SU-DHL-6 (cell line): ENCODE measurements at regions not wholly inside any gene's neighbourhood (a gene's known extent, or its start where the extent isn't known, plus 50 kb on each side); places are given as distances from the start of the nearest gene placed in this dataset.

Source experiments
- H2AFZ ChIP-seq: fragments of 200-600 bp; sonication (generic); 2 replicates; pipeline ENCODE4 v1.6.1; 2014; ENCODE audit warnings: low read depth, mild to moderate bottlenecking, moderate library complexity, mixed read lengths, antibody characterized with exemption, low read length; ENCODE audit not compliant: severe bottlenecking
- H3F3A ChIP-seq: fragments of 200-600 bp; shearing (Covaris generic); 2 replicates; pipeline ENCODE4 v1.6.0; 2016; ENCODE audit warnings: antibody characterized with exemption, mild to moderate bottlenecking; ENCODE audit not compliant: insufficient read depth
- H3K27ac ChIP-seq: fragments of 200-600 bp; sonication (generic); 2 replicates; pipeline ENCODE4 v1.5.1; 2016; ENCODE audit warnings: low read depth, mild to moderate bottlenecking, low read length, moderate library complexity, mixed read lengths
- H3K27me3 ChIP-seq: fragments of 200-600 bp; sonication (generic), shearing (Covaris generic); 2 replicates; pipeline ENCODE4 v1.6.0; 2014; ENCODE audit warnings: mild to moderate bottlenecking, low read length
- H3K36me3 ChIP-seq: fragments of 200-600 bp; sonication (generic); 2 replicates; pipeline ENCODE4 v1.6.1; 2014; ENCODE audit warnings: mild to moderate bottlenecking, low read length, mixed read lengths
- H3K4me2 ChIP-seq: fragments of 300-600, 200-600 bp; shearing (Covaris generic), sonication (generic); 2 replicates; pipeline ENCODE4 v1.6.0; 2014; ENCODE audit warnings: low read length, low read depth, mild to moderate bottlenecking; ENCODE audit not compliant: poor library complexity, severe bottlenecking
- H3K4me3 ChIP-seq: fragments of 200-600 bp; sonication (generic); 2 replicates; pipeline ENCODE4 v1.5.1; 2014; ENCODE audit warnings: antibody characterized with exemption, low read length, mild to moderate bottlenecking, mixed read lengths; ENCODE audit not compliant: insufficient read depth, poor library complexity, severe bottlenecking
- H3K79me2 ChIP-seq: fragments of 200-600 bp; sonication (generic); 2 replicates; pipeline ENCODE4 v1.6.1; 2014; ENCODE audit warnings: mild to moderate bottlenecking, low read length, moderate library complexity; ENCODE audit not compliant: insufficient read depth
- H3K9ac ChIP-seq: fragments of 200-600 bp; sonication (generic); 2 replicates; pipeline ENCODE4 v1.7.0; 2014; ENCODE audit warnings: mild to moderate bottlenecking, low read length
- H3K9me2 ChIP-seq: fragments of 200-600 bp; sonication (generic); replicated peaks from 2 replicates; pipeline ENCODE4 v1.6.1; 2014; ENCODE audit warnings: low read length; ENCODE audit not compliant: insufficient read depth
- H3K9me3 ChIP-seq: fragments of 200-600 bp; sonication (generic); 2 replicates; pipeline ENCODE4 v1.6.1; 2014; ENCODE audit warnings: low read length, mixed read lengths; ENCODE audit not compliant: insufficient read depth
- H4K20me1 ChIP-seq: fragments of 200-600 bp; sonication (generic); 2 replicates; pipeline ENCODE4 v1.6.1; 2014; ENCODE audit warnings: low read depth, mild to moderate bottlenecking, antibody characterized with exemption, low read length, moderate library complexity, mixed read lengths
- EZH2phosphoT487 ChIP-seq: fragments of 200-600 bp; sonication (generic), shearing (Covaris generic); conservative IDR thresholded peaks from 2 replicates; pipeline ENCODE4 v1.6.1; 2018; ENCODE audit warnings: mild to moderate bottlenecking, antibody characterized with exemption, low read length, moderate library complexity, mixed read lengths
- TF ChIP-seq, protein P1 (sequence below): fragments of 200-600 bp; sonication (generic); IDR thresholded peaks from one replicate; pipeline ENCODE4 v1.5.1; 2017; ENCODE audit warnings: antibody characterized with exemption, mild to moderate bottlenecking, low read length, moderate library complexity; ENCODE audit not compliant: insufficient read depth, poor library complexity, severe bottlenecking

DNA sequence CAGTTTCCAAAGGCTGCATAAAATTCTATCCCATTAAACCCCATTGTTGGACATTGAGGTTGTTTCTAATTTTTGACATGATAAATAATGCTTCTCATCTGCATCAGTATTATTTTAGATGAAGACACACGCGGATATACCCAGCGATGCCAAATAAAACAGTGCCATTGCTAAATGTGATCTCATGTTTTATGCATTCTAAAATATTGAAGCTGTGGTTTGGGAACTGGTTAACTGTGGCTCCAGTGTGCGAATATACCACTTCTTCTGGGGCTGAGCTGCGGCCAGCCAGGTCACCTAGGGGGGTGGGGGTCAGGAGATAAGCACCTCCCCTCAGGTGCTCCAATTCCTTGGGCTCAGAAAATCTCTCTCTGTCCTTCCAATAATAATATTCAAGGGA lies 230.0 kb downstream of the ADAMTS9 start:
- no peaks in the 10 kb centered on the region for H3K79me2 ChIP-seq
- H3F3A ChIP-seq: no peaks in the 10 kb centered on the region
- H3K36me3 ChIP-seq: no peaks in the 10 kb centered on the region
- H2AFZ ChIP-seq: no peak overlapping the region
- no peaks in the 10 kb centered on the region for H4K20me1 ChIP-seq
- H3K27me3 ChIP-seq: no peaks in the 10 kb centered on the region
- no peak overlapping the region for H3K4me3 ChIP-seq
- TF ChIP-seq, protein P1, sequence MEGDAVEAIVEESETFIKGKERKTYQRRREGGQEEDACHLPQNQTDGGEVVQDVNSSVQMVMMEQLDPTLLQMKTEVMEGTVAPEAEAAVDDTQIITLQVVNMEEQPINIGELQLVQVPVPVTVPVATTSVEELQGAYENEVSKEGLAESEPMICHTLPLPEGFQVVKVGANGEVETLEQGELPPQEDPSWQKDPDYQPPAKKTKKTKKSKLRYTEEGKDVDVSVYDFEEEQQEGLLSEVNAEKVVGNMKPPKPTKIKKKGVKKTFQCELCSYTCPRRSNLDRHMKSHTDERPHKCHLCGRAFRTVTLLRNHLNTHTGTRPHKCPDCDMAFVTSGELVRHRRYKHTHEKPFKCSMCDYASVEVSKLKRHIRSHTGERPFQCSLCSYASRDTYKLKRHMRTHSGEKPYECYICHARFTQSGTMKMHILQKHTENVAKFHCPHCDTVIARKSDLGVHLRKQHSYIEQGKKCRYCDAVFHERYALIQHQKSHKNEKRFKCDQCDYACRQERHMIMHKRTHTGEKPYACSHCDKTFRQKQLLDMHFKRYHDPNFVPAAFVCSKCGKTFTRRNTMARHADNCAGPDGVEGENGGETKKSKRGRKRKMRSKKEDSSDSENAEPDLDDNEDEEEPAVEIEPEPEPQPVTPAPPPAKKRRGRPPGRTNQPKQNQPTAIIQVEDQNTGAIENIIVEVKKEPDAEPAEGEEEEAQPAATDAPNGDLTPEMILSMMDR: no peak
- no peak for TF ChIP-seq EZH2phosphoT487
- H3K9ac ChIP-seq: no peak overlapping the region
- H3K27ac ChIP-seq: no peak overlapping the region
- H3K9me2 ChIP-seq: no peaks in the 10 kb centered on the region
- no peak overlapping the region for H3K4me2 ChIP-seq
- no peaks in the 10 kb centered on the region for H3K9me3 ChIP-seq

DNA sequence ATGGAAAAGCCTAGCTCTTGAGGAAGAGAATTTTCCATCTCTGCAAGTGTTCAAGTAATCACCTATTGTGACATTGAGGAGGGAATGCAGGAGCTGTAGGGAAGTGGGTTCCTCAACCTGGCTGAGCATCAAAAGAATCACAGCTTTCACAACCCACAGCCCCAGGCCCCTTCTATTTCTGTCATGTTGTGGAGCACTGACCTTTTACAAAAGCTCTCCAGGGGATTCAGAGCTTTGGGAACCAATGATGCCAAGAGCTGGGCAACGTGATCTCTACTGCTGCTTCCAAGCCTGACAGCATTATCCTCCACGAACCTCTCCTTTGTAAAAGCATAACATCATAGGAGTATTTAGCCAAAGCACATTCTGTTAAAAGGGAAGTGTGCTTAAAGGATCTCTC lies 231.1 kb downstream of the ADAMTS9 start:
- Histone ChIP-seq H3K27me3 (no peaks in the 10 kb centered on the region), H2AFZ (no peak overlapping the region), H3K9ac (no peak overlapping the region)

DNA sequence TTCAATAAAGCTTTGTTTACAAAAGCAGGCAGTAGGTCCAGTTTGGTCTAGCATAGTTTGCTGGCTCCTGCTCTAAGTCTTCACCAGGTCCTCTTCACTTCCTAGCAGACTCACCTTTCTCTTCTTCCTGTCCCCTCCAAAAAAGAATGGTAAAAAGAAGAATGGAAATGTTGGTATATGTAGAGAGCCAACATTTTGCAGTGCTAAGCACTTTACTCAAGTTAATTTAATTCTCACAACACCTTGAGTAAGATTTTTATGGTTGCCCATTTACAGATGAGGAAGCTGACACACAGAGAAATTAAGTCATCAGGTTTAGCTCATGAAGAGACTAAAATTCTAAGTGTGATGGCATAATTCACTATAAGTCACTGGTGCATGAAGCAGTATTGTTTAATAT lies 230.1 kb upstream of the PRICKLE2 start:
- H3F3A ChIP-seq: no peaks in the 10 kb centered on the region
- no peak for TF ChIP-seq EZH2phosphoT487
- TF ChIP-seq, protein P1: no peak
- H3K9me2 ChIP-seq: no peaks in the 10 kb centered on the region
- no peak overlapping the region for H3K27ac ChIP-seq
- H2AFZ ChIP-seq: no peak overlapping the region
- no peaks in the 10 kb centered on the region for H3K79me2 ChIP-seq
- no peak overlapping the region for H3K4me3 ChIP-seq
- H3K9me3 ChIP-seq: no peaks in the 10 kb centered on the region
- H3K36me3 ChIP-seq: no peaks in the 10 kb centered on the region
- no peak overlapping the region for H3K9ac ChIP-seq
- no peaks in the 10 kb centered on the region for H3K27me3 ChIP-seq
- no peaks in the 10 kb centered on the region for H4K20me1 ChIP-seq
- no peak overlapping the region for H3K4me2 ChIP-seq

More for the DNA sequence above, 231.1 kb downstream of the ADAMTS9 start:
- H3K9me2 ChIP-seq: no peaks in the 10 kb centered on the region
- no peaks in the 10 kb centered on the region for H3K9me3 ChIP-seq
- H3F3A ChIP-seq: no peaks in the 10 kb centered on the region
- H3K4me2 ChIP-seq: no peak overlapping the region
- no peak overlapping the region for H3K27ac ChIP-seq
- H3K79me2 ChIP-seq: no peaks in the 10 kb centered on the region
- no peaks in the 10 kb centered on the region for H3K36me3 ChIP-seq
- H4K20me1 ChIP-seq: no peaks in the 10 kb centered on the region
- no peak for TF ChIP-seq EZH2phosphoT487
- TF ChIP-seq, protein P1: no peak
- no peak overlapping the region for H3K4me3 ChIP-seq
